SU-DHL-6 (cell line): ENCODE measurements at regions not wholly inside any gene's neighbourhood (a gene's known extent, or its start where the extent isn't known, plus 50 kb on each side); places are given as distances from the start of the nearest gene placed in this dataset.

Source experiments
- CTCF ChIP-seq: fragments of 200-600 bp; sonication (generic); IDR thresholded peaks from one replicate; pipeline ENCODE4 v1.5.1; 2017; ENCODE audit warnings: antibody characterized with exemption, mild to moderate bottlenecking, low read length, moderate library complexity; ENCODE audit not compliant: insufficient read depth, poor library complexity, severe bottlenecking
- EZH2phosphoT487 ChIP-seq: fragments of 200-600 bp; sonication (generic), shearing (Covaris generic); conservative IDR thresholded peaks from 2 replicates; pipeline ENCODE4 v1.6.1; 2018; ENCODE audit warnings: mild to moderate bottlenecking, antibody characterized with exemption, low read length, moderate library complexity, mixed read lengths

- no peak for TF ChIP-seq CTCF
- no peak for TF ChIP-seq EZH2phosphoT487
These were observed 1542.2 kb upstream of the CDH9 start for GRCh38 chr5:28580616-28581015.
